ENCODE measurements at regions not wholly inside any gene's neighbourhood (a gene's known extent, or its start where the extent isn't known, plus 50 kb on each side); places are given as distances from the start of the nearest gene placed in this dataset.

- no peak for TF ChIP-seq EZH2 (IDR thresholded peaks at IDR 0.05; ENCODE audit: low read length, missing control alignments)
- no peak for TF ChIP-seq CTCF (conservative IDR thresholded peaks at IDR 0.05 in 1 of 2, IDR thresholded peaks at IDR 0.05 in 1 of 2; ENCODE audit: low read depth in 1 of 2, low read length in 2 of 2)
Observed at GRCh38 chr6:90982581-90982980, 395.7 kb upstream of the MAP3K7 start.

Measured in fibroblast of lung (primary cell).